ENCODE measurements at regions not wholly inside any gene's neighbourhood (a gene's known extent, or its start where the extent isn't known, plus 50 kb on each side); places are given as distances from the start of the nearest gene placed in this dataset.
A peak's percentile ranks its signal among the peaks of the same experiment; 100 is the strongest.

DNA sequence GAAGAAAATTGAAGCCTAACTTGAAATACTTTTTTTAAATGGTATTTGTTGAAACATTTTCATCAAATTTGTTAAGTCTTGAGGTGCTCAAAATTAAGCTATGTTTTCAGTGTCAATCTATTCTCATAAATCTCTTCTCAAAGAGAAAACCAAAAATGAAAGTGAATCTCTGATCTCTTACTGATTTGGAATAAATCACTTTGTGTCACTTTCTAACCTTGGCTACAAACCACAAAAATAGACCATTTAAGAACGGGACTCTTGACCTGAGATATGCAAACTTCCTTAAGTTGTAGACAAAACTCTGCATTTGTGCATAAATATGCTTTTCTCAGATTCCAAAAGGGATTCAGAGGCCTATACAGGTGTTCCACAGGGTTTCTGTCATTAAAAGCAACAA, 192.9 kb downstream of the SEC23A start:
- DNase-seq = no peak
- intact Hi-C loops (cut with DNase I) = no loop called here

DNA sequence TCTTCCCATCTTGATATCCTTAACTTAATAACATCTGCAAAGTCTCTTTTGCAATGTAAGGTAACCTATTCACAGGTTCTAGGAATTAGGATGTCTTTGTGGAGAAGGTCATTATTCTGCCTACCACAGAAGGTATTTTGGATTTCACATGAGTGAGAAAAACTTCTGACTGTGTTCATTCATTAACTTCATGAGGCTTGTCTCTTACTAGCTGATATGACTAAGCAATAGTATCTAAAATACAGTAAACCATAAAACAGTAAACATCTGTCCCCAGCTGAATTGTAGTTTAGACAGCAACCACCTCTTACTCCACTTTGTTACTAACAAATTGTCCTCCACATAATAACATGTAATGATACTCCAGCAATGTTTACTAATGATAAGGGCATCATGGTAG, 198.1 kb downstream of the SEC23A start:
- no peak for DNase-seq
- intact Hi-C loops (cut with DNase I) = no loop called here

DNA sequence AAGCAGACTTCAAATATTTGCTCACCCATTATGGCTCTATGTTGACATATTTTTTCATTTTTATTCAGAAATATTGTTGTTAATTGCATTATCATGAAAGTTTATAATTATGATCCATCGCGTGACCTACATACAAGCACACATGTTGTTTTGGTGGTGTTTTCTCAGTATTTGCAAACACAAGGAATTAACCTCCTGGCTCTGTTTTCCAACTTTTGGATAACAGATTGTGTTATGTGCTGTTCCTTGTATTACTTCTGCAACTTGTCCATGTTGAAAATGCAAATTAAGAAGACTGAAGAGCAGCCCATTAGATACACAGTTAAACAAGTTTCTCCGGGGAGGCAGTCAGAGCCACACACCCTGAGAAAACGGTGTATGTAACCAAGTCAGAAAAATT, 201.2 kb downstream of the SEC23A start:
- DNase-seq = no peak
- intact Hi-C loops (cut with DNase I) = no loop called here

DNA sequence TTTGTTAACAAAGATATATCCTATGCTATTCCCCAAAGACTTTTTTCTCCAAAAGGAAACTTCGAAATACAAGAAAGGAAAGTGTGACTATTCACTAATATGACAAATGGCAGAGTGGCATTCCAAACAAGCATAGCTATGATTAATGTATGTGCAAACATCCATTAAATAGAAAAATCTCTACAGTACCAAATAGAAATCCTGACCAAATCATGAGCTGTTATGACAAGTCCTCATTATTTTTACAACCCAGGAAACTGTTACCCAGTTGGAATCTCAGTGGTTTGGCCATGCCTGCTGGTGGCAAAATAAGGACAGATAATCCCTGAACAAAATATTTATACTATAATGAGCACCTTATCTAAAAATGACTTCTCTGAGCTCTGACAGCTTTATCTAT, 202.1 kb downstream of the SEC23A start:
- intact Hi-C loops (cut with DNase I) = no loop called here
- DNase-seq = no peak

DNA sequence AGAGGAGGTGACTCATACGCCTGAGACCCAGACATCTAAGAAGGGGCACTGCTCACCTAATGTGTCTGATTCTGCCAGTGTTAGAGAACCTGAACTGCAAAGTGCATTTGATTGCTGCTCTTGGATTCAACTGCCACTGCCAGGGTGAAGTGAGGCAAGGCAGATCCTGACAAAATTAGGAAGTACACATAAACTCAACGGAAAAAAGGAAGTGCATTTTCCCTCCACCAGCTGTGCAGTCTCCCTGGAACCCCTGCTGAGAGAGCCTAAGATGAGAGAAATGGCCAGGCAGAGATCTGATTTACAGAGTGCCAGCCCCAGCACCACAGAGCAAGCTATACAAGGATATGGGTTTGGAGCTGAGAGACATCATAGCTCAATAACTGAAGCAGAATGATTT, 215.3 kb downstream of the SEC23A start:
- intact Hi-C loops (cut with DNase I) = no loop called here
- no peak for DNase-seq

DNA sequence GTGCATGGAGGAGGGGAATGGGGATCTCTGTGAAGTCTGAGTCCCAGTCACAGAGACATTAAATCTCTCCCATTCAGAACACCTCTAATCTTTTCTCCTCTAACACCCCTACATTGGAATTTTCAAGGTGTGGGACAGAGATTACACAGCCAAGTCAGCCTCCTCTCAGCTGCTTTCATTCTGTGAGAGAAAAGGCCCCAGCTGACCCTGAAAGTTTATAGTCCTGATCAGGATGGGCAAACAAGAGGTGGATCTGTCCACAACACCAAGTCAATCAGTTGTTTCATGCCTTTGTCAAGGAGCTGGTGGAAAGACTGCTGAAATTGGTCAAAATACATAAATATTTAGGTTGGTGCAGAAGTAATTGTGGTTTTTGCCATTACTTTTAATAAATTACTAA, 218.9 kb downstream of the SEC23A start:
- intact Hi-C loops (cut with DNase I) = no loop called here
- no peak for DNase-seq

DNA sequence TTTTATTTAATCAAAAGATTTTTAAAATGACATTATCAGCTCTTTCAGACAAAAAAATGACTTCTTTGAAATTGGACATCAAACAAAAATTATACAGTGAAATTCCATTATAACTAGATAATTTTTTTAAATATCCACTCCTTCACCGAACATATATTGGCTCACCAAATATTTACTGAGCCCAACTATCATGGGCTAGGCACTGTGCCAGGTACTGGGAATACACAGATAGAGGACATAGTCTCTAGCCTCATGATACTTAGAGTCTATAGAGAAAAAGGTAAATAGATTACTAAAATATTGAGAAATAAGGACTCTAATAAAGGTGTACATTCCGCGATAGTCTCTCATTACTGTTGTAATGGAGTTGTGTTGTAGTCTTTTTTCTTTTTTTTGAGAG, 219.9 kb downstream of the SEC23A start:
- DNase-seq = no peak
- intact Hi-C loops (cut with DNase I) = no loop called here

DNA sequence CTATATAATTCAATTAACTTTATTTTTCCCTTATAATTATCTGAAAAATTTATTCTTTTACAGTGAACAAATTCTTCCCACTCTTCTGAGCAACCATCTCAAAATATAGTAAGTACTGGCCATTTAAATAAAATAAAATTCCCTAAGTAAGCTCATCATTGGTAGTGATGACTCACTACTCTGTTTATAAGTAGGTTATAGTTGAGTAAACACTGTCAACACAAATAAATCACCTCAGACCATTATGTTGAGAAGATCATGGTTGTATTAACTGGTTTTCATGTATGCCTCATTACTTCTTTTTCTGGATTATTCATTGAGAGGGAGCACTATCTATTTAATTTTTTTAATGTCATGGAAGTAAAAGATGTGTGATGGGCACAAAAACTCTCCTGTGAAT, 220.5 kb downstream of the SEC23A start:
- intact Hi-C loops (cut with DNase I) = no loop called here
- DNase-seq = no peak

DNA sequence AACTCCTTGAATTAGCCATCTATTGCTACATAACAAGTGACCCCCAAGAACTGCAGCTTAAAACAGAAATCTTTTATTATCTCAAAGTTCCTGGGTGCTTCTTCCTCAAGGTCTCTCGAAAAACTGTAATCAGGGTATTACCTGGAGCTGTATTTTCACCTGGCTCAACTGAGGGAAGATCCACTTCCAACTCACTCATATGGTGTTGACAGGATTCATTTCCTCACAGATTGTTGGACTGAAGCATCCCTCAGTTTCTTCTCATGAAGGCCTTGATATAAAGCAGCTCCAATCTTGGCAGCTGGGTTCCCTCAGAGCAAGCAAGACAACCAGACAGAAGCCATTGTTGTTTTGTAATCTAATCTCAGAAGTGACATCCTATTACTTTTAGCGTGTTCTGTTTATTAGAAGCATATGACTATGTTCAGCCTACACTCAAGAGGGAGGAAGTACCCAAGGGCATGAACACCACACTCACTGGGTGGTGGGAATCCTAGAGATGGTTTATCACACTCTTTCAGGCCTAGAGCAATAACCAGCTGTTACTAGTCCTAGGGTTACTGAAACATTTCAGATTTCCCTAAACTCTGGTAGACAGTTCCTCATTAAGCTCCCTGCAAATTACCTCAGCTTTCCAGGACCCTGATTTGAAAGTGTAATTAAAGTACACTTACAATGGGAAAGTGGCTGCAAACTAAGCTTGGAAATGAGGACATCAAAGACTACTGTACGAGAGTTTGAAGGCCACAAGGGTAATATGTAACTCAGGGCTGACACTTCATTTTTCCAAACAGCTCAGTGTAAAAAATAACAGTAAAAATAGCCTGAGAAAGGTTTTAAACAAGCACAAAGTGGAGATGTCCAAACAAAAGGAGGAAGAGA, 222.2 kb downstream of the SEC23A start:
- intact Hi-C loops (cut with DNase I) = no loop called here
- DNase-seq = no peak

DNA sequence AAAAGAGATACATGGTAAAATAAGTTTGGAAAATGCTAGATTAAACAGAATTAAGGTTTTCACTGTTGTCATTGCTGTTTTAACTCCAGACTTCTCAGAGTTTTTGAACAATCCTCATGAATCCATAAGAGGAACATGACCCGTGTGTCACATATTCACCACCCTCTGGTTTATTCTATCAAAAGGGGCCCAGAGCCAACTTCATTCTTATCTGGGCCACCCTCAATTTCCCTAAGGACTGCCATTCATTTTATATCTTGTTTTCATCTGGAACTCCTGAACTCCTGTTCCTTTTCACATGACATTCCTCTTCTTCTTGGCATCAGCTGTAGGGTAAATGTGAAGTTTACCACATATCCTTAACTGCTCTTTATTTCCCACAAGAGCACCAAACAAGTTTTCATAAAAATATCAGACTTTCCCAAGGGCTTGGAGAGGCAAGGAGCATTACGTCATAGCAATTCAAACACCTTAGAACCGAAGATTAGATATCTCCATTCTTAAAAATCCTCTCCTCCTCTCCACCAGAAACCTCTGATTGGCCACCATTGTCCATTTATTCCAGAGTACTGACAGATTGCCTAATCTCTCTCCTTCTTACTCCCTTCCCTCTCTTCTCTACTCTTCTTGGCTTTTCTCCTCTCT, 225.2 kb downstream of the SEC23A start:
- DNase-seq = no peak
- intact Hi-C loops (cut with DNase I) = no loop called here

DNA sequence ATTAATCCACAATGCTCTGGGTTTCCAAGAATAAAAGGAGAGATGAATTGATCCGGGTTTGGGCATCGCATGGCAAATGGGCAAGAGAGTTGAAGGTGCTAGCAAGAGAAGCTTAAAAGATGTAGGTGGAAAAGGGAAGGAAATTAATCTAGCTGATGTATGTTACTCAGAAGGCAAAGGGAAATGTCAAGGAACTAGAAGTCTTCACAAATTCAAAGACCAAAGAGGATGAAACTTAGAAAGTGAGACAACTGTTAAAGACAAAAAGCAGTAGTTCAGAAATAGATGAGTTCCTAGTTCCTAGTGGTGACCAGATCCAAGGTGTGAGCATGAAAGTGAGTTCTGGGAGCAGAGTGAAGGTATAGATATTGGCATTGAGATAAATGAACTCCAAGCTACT, 228.3 kb downstream of the SEC23A start:
- intact Hi-C loops (cut with DNase I) = no loop called here
- no peak for DNase-seq

DNA sequence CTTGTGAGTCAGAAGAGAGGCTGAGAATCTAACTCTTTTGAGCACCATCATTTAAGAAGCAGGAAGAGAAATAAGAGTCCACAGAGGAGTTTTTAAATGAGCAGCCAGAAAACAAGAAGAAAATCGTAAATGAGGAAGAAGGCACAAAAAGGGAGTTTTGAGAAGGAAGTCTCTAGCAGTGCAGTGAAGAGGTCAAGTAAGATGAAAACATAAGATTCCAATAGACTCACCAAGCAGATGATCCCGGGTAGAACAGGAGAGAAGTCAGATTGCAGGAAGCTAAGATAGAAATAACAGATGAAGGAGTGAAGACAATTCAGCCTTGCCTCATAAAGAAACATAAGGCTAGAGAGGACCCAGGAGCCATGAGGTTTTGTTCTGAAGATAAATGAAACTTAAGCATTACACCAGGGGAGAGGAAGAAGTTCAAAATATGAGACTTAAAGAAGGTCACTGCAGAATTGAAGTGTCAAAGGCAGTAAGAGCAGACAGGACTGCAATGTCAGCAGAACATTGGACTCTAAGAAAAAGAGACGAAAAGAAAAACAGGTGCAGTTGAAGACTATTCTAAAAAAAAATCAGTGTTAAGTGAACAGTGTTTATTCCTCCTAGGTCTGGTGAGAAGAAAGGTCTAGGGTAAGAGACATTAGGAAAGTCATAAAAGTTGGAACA, 229.0 kb downstream of the SEC23A start:
- no peak for DNase-seq
- intact Hi-C loops (cut with DNase I) = no loop called here

DNA sequence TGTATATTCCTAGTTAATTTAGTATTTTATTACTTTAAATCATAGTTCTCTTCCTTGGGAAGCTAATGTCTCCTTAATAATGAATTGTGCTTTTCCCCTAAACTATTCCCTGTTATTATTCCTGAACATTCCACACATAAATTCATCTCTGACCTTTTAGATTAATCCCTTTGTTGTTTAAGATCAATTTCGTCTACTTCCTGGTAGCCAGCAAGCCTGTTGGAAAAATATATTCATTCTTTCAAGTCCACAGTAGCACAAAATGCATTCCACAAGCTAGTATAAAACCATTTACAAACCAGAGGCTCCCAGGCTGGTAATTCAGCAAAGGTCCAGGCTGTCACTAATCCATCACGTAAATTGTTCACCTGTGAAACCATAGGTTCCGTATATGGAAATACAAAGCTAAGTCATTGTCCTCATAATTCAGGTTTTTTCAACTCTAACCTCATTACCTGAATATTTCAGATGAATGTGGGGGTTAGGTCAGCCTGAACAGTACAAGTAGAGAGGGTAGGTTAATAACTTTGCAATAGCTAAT, 232.7 kb downstream of the SEC23A start:
- intact Hi-C loops (cut with DNase I) = no loop called here

DNA sequence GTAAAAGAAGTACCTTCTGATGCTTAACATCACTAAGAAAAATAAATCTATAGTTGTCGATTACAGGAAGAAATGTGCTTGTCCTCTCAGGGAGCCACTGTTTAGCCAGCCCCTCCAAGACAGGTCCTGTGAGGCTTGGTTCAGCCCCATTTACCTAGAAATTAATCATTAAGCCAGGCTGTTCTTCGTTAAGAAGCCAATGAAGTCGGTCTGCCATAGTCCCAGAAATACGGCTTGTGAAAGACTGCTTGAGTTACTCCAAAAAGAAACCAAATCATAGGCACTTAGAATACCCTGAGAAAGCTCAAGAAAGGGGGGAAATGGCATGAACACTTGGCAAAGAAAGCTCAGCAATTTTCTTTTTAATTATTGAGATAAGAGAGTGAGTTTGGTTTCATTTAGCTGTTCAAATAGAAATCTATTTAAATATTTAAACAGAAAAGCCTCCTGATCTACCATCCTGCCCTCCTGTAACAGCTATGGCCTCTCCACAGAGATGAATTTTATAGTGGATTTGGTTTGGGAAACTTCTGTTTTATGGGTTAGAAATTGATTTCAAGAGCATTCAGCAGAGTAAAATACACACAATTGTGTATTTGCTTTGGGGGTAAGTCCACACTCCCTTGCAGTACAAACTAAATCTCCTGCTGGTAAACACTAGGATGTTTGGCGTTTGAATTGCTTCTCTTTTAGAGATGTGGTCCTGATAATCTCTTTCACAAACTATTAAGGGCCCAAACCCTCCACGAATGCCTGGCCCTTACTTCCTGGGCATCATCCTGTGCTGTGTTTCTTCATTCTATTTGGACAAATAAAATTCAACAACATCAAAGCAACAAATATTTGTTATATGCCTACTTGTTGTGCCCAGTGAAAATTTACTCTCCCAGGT, 234.4 kb downstream of the SEC23A start:
- intact Hi-C loops (cut with DNase I) = loop anchor here (2.0 to 10.0 kb wide), 2 partner anchors 146 to 884 kb away; no protein-coding TSS in a partner anchor
- DNase-seq = no peak

More for the DNA sequence above, 232.7 kb downstream of the SEC23A start:
- no peak for DNase-seq

DNA sequence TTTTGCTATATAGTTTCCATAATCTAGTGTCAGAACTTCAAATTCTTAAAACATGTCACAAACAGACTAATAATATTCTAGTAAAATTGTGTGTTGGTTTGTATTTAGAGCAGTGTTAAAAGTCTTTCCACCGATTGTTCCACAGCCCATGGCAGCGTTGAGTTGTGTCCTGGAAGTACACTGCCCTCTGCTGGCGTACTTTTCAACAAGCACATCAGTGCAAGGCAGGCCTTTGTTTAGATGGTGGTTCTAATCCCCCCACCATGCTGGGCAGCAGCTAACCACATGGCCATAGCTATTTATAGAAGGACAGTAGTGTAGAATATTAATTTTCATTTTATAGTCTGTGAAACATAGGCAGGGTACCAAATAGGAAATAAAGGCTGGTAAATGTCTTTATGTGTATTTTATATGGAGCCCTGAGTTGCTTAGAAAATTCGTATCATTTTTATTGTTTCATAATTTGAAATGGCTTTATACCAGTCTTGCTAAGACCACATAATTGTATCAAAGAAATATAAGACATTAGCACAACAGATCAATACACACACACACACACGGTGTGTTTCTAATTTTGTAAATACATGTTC, 235.4 kb downstream of the SEC23A start:
- intact Hi-C loops (cut with DNase I) = loop anchor here (1.0 to 10.0 kb wide), 3 partner anchors 145 to 883 kb away; no protein-coding TSS in a partner anchor

DNA sequence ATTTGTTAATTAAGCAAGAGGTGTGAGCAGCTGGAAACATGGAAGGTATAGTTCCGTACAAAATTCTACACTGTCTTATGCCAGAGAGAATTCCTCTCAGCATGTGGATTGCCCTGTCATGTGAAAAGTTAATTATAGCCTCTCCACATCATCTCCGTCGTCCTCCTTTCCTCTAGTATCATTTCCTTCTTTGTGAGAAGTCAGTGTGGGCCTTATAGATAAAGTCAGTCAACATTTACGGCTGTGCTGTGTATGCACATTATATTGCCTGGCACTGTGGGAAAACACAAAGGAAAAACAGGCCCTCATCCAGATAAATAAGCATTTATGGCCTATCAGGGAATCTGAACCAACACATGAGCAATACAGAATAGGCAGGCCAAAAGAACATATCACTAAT, 236.6 kb downstream of the SEC23A start:
- no peak for DNase-seq
- intact Hi-C loops (cut with DNase I) = loop anchor here (10.0 kb wide), 1 partner anchor 882 kb away; no protein-coding TSS in a partner anchor

More for the DNA sequence above, 235.4 kb downstream of the SEC23A start:
- DNase-seq = peak; percentile 49 to 95 (median 84)

DNA sequence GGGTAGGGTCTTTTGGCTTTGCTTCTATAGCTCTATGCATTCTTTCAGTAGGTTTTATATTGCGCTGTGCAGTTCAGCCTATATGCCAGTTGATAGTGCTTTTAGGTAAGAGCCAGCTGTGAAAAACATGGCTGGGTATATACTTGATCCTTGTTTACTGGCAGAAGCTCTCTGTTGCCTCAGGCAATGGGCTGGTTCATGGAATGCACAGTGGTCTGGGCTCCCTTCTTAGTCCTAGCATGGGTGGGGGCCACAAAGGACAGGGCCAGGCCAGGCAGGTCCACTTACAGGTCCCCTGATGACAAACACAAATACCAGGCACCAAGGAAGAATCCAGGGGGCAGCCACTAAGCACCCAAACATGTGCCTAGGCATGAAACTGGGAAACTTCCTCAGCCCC, 240.7 kb downstream of the SEC23A start:
- intact Hi-C loops (cut with DNase I) = loop anchor here (10.0 kb wide), 1 partner anchor 878 kb away; no protein-coding TSS in a partner anchor
- no peak for DNase-seq

DNA sequence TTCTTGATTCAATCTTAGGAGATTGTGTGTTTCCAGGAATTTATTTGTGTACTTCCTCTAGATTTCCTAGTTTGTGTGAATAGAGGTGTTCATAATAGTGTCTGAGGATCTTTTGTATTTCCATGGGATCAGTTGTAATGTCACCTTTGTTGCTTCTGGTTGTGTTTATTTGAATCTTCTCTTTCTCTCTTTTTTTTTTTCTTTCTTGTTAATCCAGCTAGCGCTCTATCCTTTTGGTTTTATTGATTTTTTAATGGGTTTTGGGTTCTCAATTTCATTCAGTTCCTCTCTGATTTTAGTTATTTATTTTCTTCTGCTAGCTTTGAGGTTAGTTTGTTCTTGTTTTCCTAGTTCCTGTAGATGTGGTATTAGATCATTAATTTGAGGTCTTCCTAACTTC, 242.5 kb downstream of the SEC23A start:
- intact Hi-C loops (cut with DNase I) = loop anchor here (10.0 kb wide), 1 partner anchor 876 kb away; no protein-coding TSS in a partner anchor
- no peak for DNase-seq

DNA sequence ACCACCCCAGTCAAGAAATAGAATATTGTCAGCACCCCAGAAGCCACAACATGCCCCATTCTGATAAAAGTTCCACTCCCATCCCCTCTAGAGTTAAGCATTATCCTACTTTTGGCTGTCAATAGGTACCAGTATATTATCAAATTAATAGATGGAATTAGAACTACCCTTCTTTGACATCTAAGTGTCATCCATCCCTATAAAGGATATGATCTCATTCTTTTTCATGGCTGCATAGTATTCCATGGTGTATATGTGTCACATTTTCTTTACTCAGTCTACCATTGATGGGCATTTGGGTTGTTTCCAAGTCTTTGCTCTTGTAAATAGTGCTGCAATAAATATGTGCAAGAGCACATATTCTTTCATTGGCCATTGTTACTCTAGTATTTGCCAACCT, 246.2 kb downstream of the SEC23A start:
- DNase-seq = no peak
- intact Hi-C loops (cut with DNase I) = no loop called here

DNA sequence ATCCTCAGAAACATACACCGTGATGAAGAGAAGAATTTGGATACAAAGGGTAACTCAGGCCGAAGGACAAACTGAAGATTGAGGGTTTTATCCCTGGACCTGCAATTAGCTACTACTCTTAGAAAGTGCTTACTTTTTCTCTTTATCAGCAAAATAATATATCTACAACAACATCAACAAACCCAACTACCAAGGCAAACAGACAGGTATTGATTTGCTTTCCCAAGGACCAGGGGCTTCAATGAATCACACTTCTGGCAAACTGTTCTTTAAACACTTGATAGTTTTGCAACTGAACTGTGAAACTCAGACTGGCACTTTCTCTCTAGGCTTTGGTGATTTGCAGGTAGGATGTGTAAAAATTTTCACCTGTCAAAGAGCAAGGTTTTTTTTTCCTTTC, 247.5 kb downstream of the SEC23A start:
- intact Hi-C loops (cut with DNase I) = no loop called here

More for the DNA sequence above, 247.5 kb downstream of the SEC23A start:
- DNase-seq = no peak

Measured in posterior cingulate gyrus (tissue), 11 donors.